ENCODE measurements at regions not wholly inside any gene's neighbourhood (a gene's known extent, or its start where the extent isn't known, plus 50 kb on each side); places are given as distances from the start of the nearest gene placed in this dataset.
A peak's percentile ranks its signal among the peaks of the same experiment; 100 is the strongest.

DNA sequence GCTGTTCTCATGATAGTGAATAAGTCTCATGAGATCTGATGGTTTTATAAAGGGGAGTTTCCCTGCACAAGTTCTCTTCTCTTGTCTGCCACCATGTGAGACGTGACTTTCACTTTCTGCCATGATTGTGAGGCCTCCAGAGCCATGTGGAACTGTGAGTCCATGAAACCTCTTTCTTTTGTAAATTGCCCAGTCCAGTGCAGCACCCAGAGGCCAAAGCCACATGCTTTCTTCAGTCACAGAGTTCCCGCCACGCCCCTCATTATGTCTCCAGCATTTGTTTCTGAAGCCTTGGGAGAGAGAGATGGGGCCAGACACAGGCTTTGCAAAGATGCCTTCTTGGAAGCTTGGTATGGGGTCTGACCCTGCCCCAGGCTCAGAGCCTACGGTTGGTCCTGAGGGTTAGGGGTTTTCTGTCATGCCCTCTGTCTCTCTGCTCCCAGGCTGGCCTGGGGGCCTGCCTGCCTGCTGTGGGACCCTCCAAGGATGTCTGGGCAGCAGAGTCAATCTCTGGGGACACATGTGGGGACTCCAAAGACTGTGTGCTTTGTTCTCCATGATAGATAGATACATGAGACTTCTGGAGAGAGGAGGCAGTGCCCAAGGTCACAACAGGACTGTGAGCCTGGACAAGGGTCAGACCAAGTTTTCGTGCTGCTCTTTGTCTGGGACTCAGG is 114.1 kb upstream of the PRMT8 start:
- TF ChIP-seq, protein P1, sequence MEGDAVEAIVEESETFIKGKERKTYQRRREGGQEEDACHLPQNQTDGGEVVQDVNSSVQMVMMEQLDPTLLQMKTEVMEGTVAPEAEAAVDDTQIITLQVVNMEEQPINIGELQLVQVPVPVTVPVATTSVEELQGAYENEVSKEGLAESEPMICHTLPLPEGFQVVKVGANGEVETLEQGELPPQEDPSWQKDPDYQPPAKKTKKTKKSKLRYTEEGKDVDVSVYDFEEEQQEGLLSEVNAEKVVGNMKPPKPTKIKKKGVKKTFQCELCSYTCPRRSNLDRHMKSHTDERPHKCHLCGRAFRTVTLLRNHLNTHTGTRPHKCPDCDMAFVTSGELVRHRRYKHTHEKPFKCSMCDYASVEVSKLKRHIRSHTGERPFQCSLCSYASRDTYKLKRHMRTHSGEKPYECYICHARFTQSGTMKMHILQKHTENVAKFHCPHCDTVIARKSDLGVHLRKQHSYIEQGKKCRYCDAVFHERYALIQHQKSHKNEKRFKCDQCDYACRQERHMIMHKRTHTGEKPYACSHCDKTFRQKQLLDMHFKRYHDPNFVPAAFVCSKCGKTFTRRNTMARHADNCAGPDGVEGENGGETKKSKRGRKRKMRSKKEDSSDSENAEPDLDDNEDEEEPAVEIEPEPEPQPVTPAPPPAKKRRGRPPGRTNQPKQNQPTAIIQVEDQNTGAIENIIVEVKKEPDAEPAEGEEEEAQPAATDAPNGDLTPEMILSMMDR (IDR thresholded peaks at IDR 0.05; ENCODE audit: extremely low read depth, low read depth, low read length), result no peak
- Histone ChIP-seq H3K79me2 (ENCODE audit: insufficient read depth, low read length) (no peaks in the 10 kb centered on the region), H3K4me3 (ENCODE audit: insufficient read depth, low read length) (no peak overlapping the region), H2AFZ (ENCODE audit: low read length) (no peak overlapping the region), H3K4me1 (ENCODE audit: insufficient read depth, low read length) (peaks cover 5% of the 10 kb centered on the region), H3K27me3 (ENCODE audit: insufficient read depth, low read length) (peaks cover 23% of the 10 kb centered on the region), H3K27ac (ENCODE audit: low read depth, low read length) (no peak overlapping the region), H3K9me3 (ENCODE audit: low read depth, low read length) (no peaks in the 10 kb centered on the region), H3K36me3 (ENCODE audit: insufficient read depth, low read length) (no peaks in the 10 kb centered on the region), H3K4me2 (ENCODE audit: insufficient read depth, low read length) (no peak overlapping the region), H4K20me1 (ENCODE audit: insufficient read depth, low read length) (no peaks in the 10 kb centered on the region)
- no peak for DNase-seq (ENCODE audit: insufficient read length, low spot score, missing footprints)

DNA sequence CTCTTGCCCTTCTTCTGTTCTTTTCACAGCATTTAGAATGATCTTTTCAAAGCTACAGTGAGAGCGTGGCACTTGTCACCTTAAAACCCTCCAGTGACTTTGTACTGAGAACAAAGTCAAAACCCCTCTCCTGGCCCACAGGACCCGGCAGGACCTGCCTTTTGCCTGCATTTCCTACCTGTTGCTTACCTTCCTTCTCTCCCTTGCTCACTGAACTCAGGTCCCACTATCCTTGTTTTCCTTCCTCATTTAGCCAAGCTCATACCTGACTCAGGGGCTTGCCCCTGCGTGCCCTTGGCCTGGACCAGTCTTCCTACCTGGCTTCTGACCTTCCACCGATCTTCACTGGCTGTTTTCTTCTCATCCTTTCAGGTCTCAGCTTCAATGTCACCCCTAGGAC is 112.3 kb upstream of the PRMT8 start:
- no peaks in the 10 kb centered on the region for H3K79me2 ChIP-seq (ENCODE audit: insufficient read depth, low read length)
- no peak overlapping the region for H2AFZ ChIP-seq (ENCODE audit: low read length)
- no peaks in the 10 kb centered on the region for H3K36me3 ChIP-seq (ENCODE audit: insufficient read depth, low read length)
- H3K9me3 ChIP-seq (ENCODE audit: low read depth, low read length), result no peaks in the 10 kb centered on the region
- peaks cover 5% of the 10 kb centered on the region for H3K4me1 ChIP-seq (ENCODE audit: insufficient read depth, low read length)
- H4K20me1 ChIP-seq (ENCODE audit: insufficient read depth, low read length), result no peaks in the 10 kb centered on the region
- no peak overlapping the region for H3K4me2 ChIP-seq (ENCODE audit: insufficient read depth, low read length)
- TF ChIP-seq, protein P1 (IDR thresholded peaks at IDR 0.05; ENCODE audit: extremely low read depth, low read depth, low read length), result no peak
- H3K4me3 ChIP-seq (ENCODE audit: insufficient read depth, low read length), result no peak overlapping the region
- peaks cover 22% of the 10 kb centered on the region for H3K27me3 ChIP-seq (ENCODE audit: insufficient read depth, low read length)
- no peak overlapping the region for H3K27ac ChIP-seq (ENCODE audit: low read depth, low read length)
- no peak for DNase-seq (ENCODE audit: insufficient read length, low spot score, missing footprints)

DNA sequence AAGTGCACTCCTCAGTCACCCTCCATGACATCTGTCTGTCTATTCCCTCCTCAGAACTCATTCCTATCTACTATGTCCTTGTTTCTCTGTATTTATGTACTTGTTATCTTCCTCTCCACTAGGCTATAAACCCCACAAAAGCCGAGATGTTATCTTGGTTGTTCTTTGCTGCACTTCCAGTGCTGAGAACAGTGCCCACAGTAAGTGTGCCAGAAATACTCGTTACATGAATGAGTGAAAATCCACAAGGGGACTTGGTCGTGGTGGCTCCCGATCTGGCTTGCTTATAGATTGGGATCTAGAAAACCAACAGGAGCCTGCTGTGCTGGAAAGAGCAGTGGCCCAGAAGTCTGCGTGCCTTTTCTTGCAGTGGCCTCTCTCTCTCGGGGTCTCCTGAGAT is 111.9 kb upstream of the PRMT8 start:
- Histone ChIP-seq H3K36me3 (ENCODE audit: insufficient read depth, low read length) (no peaks in the 10 kb centered on the region), H4K20me1 (ENCODE audit: insufficient read depth, low read length) (no peaks in the 10 kb centered on the region), H3K4me3 (ENCODE audit: insufficient read depth, low read length) (no peak overlapping the region), H2AFZ (ENCODE audit: low read length) (no peak overlapping the region), H3K27me3 (ENCODE audit: insufficient read depth, low read length) (peaks cover 22% of the 10 kb centered on the region), H3K27ac (ENCODE audit: low read depth, low read length) (no peak overlapping the region), H3K9me3 (ENCODE audit: low read depth, low read length) (no peaks in the 10 kb centered on the region), H3K4me2 (ENCODE audit: insufficient read depth, low read length) (no peak overlapping the region), H3K79me2 (ENCODE audit: insufficient read depth, low read length) (no peaks in the 10 kb centered on the region), H3K4me1 (ENCODE audit: insufficient read depth, low read length) (peaks cover 5% of the 10 kb centered on the region)
- TF ChIP-seq, protein P1 (IDR thresholded peaks at IDR 0.05; ENCODE audit: extremely low read depth, low read depth, low read length), result no peak
- DNase-seq (ENCODE audit: insufficient read length, low spot score, missing footprints), result no peak

DNA sequence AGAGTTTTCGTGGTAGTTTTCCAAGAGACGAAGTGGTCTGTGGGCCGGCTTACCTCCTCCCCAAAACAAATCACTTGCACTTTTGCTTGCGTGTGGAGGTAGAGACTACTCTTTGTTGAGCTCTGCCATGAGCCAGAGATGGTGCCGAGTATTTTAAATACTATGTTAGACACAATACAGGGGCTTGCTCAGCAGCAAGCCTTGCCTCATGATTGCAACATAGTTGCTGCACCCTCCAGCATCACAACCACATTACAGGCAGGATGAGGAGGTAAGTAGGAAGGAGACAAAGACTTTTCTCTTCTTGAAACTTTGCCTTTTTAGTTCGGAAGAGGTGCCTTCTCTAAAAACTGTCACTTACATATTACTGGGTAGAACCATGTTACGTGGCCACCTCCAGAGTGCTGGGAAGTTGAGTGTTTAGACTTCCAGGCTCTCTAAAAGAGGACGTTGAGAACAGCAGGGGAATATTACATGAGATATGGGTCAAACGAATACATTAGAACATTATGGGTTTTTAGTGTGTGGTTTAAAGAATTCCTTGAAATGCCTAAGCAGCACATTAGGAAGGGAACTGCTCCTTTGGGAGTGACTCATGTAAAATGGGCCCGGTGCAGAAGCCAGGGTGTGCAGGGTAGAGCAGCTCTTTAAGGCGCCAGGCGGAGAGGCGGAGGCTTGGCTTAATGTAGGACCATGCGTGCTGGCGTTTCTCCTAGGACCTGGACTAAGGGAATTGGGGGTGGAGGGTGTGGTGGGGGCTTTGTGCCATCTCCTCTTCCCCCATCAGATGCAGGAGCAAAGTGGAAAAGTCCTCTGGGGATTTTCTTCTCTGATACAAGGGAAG is 110.6 kb upstream of the PRMT8 start:
- Histone ChIP-seq H3K36me3 (ENCODE audit: insufficient read depth, low read length) (no peaks in the 10 kb centered on the region), H3K4me3 (ENCODE audit: insufficient read depth, low read length) (no peak overlapping the region), H3K27ac (ENCODE audit: low read depth, low read length) (no peak overlapping the region), H3K9me3 (ENCODE audit: low read depth, low read length) (no peaks in the 10 kb centered on the region), H4K20me1 (ENCODE audit: insufficient read depth, low read length) (no peaks in the 10 kb centered on the region), H3K79me2 (ENCODE audit: insufficient read depth, low read length) (no peaks in the 10 kb centered on the region), H2AFZ (ENCODE audit: low read length) (no peak overlapping the region), H3K4me2 (ENCODE audit: insufficient read depth, low read length) (no peak overlapping the region), H3K4me1 (ENCODE audit: insufficient read depth, low read length) (peaks cover 5% of the 10 kb centered on the region), H3K27me3 (ENCODE audit: insufficient read depth, low read length) (peaks cover 22% of the 10 kb centered on the region)
- TF ChIP-seq, protein P1 (IDR thresholded peaks at IDR 0.05; ENCODE audit: extremely low read depth, low read depth, low read length), result no peak
- peak; percentile 79 for DNase-seq (ENCODE audit: insufficient read length, low spot score, missing footprints)

Data from osteoblast (primary cell).